GM13977 (cell line): ENCODE measurements at regions not wholly inside any gene's neighbourhood (a gene's known extent, or its start where the extent isn't known, plus 50 kb on each side); places are given as distances from the start of the nearest gene placed in this dataset.

Experiments
- DNase-seq: peaks from one replicate; pipeline ENCODE4 v3.0.0; 2012; ENCODE audit warnings: low spot score
- in situ Hi-C: fragments of 300-500 bp; cut with MboI; formaldehyde crosslinking; loops from one replicate; pipeline ENCODE4 v1.12.0; 2022; ENCODE audit warnings: low sequenced_read_pairs, low pct_unique_long_range_greater_than_20kb, mixed read lengths, inconsistent platforms; ENCODE audit not compliant: unreplicated experiment
- TF ChIP-seq, protein P1 (sequence below): IDR thresholded peaks from 2 replicates; pipeline ENCODE4 v1.5.1; 2012; ENCODE audit warnings: mild to moderate bottlenecking, control low read depth; ENCODE audit not compliant: insufficient read depth; ENCODE audit errors: extremely low read depth, missing control alignments

- TF ChIP-seq, protein P1, sequence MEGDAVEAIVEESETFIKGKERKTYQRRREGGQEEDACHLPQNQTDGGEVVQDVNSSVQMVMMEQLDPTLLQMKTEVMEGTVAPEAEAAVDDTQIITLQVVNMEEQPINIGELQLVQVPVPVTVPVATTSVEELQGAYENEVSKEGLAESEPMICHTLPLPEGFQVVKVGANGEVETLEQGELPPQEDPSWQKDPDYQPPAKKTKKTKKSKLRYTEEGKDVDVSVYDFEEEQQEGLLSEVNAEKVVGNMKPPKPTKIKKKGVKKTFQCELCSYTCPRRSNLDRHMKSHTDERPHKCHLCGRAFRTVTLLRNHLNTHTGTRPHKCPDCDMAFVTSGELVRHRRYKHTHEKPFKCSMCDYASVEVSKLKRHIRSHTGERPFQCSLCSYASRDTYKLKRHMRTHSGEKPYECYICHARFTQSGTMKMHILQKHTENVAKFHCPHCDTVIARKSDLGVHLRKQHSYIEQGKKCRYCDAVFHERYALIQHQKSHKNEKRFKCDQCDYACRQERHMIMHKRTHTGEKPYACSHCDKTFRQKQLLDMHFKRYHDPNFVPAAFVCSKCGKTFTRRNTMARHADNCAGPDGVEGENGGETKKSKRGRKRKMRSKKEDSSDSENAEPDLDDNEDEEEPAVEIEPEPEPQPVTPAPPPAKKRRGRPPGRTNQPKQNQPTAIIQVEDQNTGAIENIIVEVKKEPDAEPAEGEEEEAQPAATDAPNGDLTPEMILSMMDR: no peak
- no peak for DNase-seq
- in situ Hi-C loops: no loop called here
These were observed 65.6 kb upstream of the IRF2BP2 start for GRCh38 chr1:234675572-234675971.

GRCh38 chr1:234675006-234675405, 65.0 kb upstream of the IRF2BP2 start:
- in situ Hi-C loops: no loop called here
- TF ChIP-seq, protein P1: no peak
- DNase-seq: no peak

DNA sequence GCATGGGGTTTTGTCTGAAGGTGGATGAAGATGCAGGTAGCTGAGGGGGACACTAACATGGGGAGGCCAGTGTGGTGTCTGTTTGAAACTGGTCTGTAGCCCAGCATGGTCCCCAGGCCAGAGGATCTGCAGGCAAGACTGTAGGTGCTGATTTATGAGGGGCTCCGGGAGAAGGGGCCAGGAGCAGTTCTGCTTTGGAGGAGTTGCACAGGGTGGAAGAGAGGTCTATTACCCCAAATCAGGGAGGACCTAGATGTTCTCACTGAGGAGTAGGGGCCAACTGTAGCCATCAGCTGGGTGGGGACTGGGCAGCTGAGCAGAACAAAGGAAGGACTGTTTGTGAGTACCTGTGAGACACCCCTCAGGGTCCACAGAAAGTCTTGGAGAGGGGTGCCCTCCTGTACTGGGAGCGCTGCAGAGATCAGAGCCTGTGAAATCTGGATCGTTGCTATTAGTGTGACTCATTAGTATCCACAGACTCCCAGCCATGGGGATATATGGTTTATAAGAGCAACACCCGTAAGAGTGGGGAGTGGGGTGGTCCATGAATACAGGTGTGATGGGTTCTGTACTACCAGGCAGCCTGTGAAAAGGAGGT, 64.3 kb upstream of the IRF2BP2 start:
- TF ChIP-seq, protein P1: no peak
- in situ Hi-C loops: no loop called here
- DNase-seq: no peak

DNA sequence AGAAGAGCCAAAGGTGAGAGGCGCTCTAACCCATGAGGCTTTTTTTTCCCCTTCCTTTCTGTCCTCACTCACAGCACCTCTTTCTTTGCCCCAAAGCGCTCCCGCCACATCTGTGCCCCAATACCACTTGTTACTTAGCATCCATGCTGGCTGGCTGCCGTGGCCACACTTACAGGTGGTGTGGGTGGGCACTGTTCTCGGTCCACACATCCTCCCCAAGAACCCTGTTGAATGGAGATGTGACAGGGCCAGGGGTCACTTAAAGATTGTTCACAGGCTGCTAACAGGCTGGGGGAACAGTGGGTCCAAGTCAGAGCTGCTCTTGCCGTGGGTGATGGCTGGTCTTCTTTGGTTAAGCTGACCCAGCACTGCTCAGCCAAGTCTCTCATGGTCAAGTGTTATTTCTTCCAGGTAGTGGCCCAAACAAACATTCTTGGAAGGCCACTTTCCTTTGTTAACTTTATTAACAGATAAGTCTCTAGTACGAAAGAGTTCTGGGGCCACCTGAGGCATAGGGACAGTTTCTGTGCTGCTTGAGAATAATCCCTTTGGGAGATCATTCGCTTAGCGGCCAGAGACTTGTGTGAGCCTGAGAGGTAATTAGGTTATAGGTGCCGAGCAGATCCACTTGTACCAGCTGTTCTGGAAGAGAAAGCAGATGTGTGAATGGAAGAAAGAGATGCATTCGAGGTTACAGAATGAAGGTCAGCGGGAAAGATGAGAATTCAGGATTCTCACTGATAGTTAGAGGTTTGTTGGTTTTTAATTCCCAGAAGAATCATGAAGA, 62.6 kb upstream of the IRF2BP2 start:
- TF ChIP-seq, protein P1: no peak
- in situ Hi-C loops: no loop called here

DNA sequence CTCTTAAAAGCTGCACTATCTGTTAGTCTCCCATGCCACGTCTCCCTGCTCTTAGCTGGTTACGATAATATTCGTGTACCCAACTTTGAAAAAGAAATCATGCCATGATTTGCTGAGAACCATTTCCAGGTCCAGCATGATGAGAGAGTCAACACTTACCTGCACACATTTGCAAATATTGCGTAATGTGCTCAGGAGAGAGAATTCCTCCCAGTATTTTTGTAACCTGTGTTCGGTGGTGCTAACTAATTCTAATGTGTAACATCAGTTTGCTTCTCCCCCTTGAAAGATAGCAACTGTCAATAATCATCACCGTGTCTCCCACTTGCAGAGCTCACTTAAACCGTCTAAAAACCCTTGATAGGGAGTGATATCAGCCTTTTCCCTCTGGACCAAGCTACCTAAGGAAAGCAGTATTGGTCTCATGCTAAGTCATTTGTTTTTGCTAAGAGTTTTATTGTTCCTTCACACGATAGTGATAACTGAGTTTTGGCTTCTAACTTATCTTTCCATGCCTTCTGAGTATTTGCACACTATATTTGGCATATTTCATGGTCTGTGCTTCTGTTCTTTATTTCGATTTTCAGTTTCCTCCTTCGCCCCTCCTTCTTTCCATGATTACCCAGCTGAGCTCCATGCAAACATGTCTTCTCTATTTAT, 61.1 kb upstream of the IRF2BP2 start:
- TF ChIP-seq, protein P1: no peak
- in situ Hi-C loops: no loop called here
- DNase-seq: no peak

More for the DNA sequence above, 62.6 kb upstream of the IRF2BP2 start:
- DNase-seq: no peak

DNA sequence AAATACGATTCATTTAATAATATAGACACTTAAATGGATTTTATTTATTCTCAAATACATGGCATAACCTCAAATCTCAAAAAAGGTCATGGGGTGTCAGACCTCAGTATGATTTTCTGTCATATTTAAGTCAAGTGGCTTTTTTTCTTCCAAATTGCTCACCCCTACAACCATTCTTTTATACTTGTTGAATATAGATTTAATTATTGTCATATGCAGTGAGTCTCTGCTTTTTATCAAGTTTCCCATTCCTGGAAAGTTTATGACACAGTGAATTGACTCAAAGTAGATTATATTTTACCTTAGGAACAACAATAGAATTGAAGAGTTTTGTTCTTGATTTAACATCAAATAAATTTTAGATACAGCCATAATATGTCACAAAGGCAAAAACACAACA, 59.5 kb upstream of the IRF2BP2 start:
- DNase-seq: no peak
- TF ChIP-seq, protein P1: no peak
- in situ Hi-C loops: no loop called here
